ENCODE measurements at regions not wholly inside any gene's neighbourhood (a gene's known extent, or its start where the extent isn't known, plus 50 kb on each side); places are given as distances from the start of the nearest gene placed in this dataset.

GRCh38 chr5:145495196-145495595 lies 339.9 kb downstream of the PRELID2 start:
- no peak for TF ChIP-seq CTCF (IDR thresholded peaks at IDR 0.05)
- no peak for TF ChIP-seq EP300 (IDR thresholded peaks at IDR 0.05)
- no peak for TF ChIP-seq POLR2AphosphoS5 (IDR thresholded peaks at IDR 0.05)

All from stomach (tissue), 4 donors.